ENCODE measurements at regions not wholly inside any gene's neighbourhood (a gene's known extent, or its start where the extent isn't known, plus 50 kb on each side); places are given as distances from the start of the nearest gene placed in this dataset.
"Not testable (repeated sequence)": the region's sequence is repeated elsewhere in the genome, so short reads cannot be mapped to it uniquely, and the experiment has no call there.

DNA sequence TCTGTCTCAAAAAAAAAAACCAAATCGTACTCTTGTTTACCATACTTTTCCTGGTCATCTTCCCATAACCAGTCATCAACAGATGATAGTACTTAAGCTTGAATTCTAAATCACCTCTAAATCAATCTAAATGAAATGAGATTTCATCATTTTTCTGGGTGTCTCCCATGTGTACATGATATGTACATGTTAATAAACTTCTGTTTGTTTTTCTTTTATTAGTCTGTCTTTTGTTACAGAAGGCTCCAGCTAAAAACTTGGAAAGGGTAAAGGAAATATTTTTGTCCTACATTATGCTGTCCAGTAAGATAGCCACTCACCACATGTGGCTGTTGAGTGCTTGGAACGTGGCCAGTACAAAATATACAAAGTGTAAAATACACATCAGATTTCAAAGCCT, 78.7 kb upstream of the MSH6 start:
- H3K9me3 ChIP-seq: no peaks in the 10 kb centered on the region
- no peak for DNase-seq
- H3K36me3 ChIP-seq: no peaks in the 10 kb centered on the region
- no peak for TF ChIP-seq POLR2A (IDR thresholded peaks at IDR 0.05)
- TF ChIP-seq, protein P1, sequence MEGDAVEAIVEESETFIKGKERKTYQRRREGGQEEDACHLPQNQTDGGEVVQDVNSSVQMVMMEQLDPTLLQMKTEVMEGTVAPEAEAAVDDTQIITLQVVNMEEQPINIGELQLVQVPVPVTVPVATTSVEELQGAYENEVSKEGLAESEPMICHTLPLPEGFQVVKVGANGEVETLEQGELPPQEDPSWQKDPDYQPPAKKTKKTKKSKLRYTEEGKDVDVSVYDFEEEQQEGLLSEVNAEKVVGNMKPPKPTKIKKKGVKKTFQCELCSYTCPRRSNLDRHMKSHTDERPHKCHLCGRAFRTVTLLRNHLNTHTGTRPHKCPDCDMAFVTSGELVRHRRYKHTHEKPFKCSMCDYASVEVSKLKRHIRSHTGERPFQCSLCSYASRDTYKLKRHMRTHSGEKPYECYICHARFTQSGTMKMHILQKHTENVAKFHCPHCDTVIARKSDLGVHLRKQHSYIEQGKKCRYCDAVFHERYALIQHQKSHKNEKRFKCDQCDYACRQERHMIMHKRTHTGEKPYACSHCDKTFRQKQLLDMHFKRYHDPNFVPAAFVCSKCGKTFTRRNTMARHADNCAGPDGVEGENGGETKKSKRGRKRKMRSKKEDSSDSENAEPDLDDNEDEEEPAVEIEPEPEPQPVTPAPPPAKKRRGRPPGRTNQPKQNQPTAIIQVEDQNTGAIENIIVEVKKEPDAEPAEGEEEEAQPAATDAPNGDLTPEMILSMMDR (IDR thresholded peaks at IDR 0.05): no peak
- no peaks in the 10 kb centered on the region for H3K27me3 ChIP-seq
- WGBS, 2 donors: 22 to 25% methylated on average over 2 of the region's 2 CpGs
- no peaks in the 10 kb centered on the region for H3K4me1 ChIP-seq
- H3K4me3 ChIP-seq: no peak overlapping the region
- no peak overlapping the region for H3K27ac ChIP-seq
- intact Hi-C loops (cut with DNase I): no loop called here

DNA sequence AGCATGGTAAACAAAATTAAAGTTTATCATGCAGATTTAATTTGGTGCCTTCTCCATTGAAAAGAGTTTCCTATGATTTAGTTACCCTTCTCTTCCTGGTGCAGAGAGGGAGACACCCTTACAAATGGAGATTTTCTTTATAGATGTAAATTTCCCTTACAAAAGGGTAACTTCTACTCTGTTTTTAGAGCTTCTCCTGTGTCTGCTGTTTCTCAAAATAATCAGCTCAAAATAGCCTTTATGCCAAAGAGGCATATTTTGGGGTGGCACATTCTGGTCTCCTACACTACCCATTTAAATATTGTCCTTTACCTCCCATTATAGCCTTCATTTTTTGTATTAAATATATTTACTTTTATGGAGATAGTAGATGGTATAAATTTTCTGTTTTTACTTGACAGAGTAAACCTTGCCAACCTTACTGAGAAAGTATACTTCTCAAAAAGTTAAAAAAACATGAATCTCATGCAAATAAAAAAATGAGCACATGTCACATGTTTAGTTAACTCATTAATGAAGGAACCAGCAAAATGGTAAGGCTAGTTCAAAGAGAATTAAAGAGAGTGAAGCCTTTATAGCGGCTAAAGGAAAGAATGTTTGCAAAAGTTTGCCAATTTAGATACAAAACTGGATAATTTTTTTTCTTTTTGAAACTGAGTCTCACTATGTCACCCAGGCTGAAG, 83.3 kb upstream of the MSH6 start:
- H3K27ac ChIP-seq: no peak overlapping the region
- peaks cover 0 to 9% (median 0%) of the 10 kb centered on the region in 4 donors for H3K27me3 ChIP-seq
- TF ChIP-seq, protein P1 (IDR thresholded peaks at IDR 0.05): no peak
- TF ChIP-seq POLR2A (IDR thresholded peaks at IDR 0.05): no peak
- H3K4me3 ChIP-seq: no peak overlapping the region
- intact Hi-C loops (cut with DNase I): no loop called here
- 79 to 94% methylated on average over 1 of the region's 1 CpG for WGBS, 2 donors
- H3K36me3 ChIP-seq: no peaks in the 10 kb centered on the region
- DNase-seq: no peak
- peaks cover 0 to 5% (median 0%) of the 10 kb centered on the region in 3 donors for H3K4me1 ChIP-seq
- H3K9me3 ChIP-seq: no peaks in the 10 kb centered on the region

DNA sequence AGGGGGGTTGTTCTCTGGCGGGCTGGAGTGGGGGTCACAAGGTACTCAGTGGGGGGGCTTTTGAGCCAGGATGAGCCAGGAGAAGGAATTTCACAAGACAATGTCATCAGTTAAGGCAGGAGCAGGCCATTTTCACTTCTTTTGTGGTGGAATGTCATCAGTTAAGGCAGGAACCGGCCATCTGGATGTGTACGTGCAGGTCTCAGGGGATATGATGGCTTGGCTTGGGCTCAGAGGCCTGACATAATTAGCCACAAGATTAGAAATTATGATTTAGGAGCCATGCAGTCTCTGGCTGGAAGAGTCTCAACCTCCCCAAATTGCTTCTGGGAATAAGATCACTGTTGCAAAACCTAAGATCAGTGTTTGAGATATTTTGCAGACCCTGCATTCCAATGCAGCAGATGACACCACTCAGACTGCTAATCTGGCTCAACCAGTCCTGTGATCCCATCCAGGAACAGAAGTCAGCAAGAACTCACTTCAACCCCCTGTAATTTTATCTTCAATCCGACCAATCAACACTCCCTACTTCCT, 84.4 kb upstream of the MSH6 start:
- H3K4me1 ChIP-seq; H3K9me3 ChIP-seq; H3K4me3 ChIP-seq; intact Hi-C loops (cut with DNase I); DNase-seq; H3K27ac ChIP-seq; H3K27me3 ChIP-seq; H3K36me3 ChIP-seq: not testable (repeated sequence)
- WGBS, 2 donors: 56 to 62% methylated on average over 4 of the region's 4 CpGs

DNA sequence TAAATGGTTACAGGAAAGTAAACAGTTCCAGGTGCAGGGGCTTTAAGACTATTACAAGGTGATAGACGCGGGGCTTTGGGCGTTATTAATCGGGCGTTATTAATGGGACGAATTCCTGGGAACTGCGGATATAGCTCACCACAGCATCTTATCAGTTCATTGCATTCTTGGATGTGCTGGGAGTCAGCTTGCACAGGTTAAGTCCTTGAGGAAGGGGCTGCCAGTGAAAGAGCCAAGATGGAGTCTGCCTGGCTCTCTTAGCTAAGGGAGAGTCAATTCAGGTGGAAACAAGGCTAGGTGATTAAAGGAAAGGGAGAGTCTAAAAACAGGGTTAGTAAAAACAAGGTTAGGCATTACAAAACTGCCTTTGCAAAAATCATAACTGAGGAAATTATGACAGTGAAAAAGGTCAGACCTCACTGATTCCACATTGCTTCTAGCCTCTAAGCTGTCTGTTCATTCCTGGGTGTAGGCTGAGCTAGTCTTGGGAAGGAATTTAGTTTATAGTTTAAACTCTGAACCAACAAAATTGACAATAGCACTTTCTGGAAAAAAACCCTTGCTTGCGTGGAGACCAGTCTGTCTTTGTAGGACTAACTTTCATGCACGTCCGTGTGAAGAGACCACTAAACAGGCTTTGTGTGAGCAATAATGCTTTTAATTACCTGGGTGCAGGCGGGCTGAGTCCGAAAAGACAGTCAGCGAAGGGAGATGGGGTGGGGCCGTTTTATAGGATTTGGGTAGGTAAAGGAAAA, 85.1 kb upstream of the MSH6 start:
- intact Hi-C loops (cut with DNase I); H3K4me3 ChIP-seq: not testable (repeated sequence)
- 73 to 75% methylated on average over 9 to 14 of the region's 14 CpGs for WGBS, 2 donors

DNA sequence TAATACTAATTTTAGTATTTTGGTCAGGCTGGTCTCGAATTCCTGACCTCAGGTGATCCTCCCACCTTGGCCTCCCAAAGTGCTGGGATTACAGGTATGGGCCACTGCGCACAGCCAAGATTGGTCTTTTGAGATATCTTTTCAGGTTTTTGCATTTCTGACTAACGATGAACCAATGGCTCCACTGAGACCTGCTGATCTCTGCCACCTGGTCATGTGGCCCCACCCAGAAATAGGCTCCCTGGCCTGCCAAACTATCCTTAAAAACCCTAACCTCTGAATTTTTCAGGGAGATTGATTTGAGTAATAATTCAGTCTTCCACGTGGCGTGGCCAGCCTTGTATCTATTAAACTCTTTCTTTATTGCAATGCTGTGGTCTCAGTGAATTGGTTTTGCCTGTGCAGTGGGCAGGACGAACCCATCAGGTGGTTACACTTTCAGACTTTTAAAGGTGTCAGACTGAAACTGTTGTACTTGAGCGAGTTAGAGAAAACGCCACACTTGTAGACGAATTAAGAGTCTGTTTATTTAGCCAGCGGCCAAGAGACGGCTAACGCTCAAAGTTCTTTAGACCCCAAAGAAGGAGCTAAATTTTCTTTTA, 85.8 kb upstream of the MSH6 start:
- intact Hi-C loops (cut with DNase I): no loop called here
- TF ChIP-seq, protein P1 (IDR thresholded peaks at IDR 0.05): no peak
- peak in 1 of 4 donors; percentile 21 for TF ChIP-seq POLR2A (IDR thresholded peaks at IDR 0.05)
- no peak for DNase-seq

More for the DNA sequence above, 85.1 kb upstream of the MSH6 start:
- not testable (repeated sequence) for H3K9me3 ChIP-seq, H3K36me3 ChIP-seq, H3K4me1 ChIP-seq, H3K27ac ChIP-seq, H3K27me3 ChIP-seq, DNase-seq

DNA sequence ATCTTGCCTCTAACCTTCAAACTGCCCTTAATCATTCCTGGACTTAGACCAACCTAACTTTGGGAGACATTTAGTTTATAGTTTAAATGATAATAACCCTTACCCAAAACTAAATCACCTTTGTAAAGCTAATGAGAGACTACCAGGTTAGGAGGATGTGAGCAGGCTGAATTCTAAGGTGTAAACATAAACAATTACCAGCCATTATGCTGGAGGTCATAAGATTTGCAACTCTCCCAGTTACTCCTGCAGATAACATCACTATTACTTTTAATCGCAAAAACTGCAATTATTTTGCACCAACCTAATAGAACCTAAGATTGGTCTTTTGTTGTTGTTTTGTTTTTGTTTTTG, 86.5 kb upstream of the MSH6 start:
- no peaks in the 10 kb centered on the region for H3K9me3 ChIP-seq
- no peak overlapping the region for H3K4me3 ChIP-seq
- peaks cover 0 to 5% (median 0%) of the 10 kb centered on the region in 3 donors for H3K4me1 ChIP-seq
- H3K36me3 ChIP-seq: no peaks in the 10 kb centered on the region
- no peak overlapping the region for H3K27ac ChIP-seq
- 53 to 80% methylated on average over 1 of the region's 1 CpG for WGBS, 2 donors
- DNase-seq: no peak
- intact Hi-C loops (cut with DNase I): no loop called here
- no peak for TF ChIP-seq POLR2A (IDR thresholded peaks at IDR 0.05)
- TF ChIP-seq, protein P1 (IDR thresholded peaks at IDR 0.05): no peak
- peaks cover 0 to 9% (median 0%) of the 10 kb centered on the region in 4 donors for H3K27me3 ChIP-seq

More for the DNA sequence above, 85.8 kb upstream of the MSH6 start:
- no peaks in the 10 kb centered on the region for H3K9me3 ChIP-seq
- WGBS, 2 donors: 65% methylated on average over 12 of the region's 12 CpGs
- no peaks in the 10 kb centered on the region for H3K36me3 ChIP-seq
- peak overlapping the region in 1 of 4 donors; percentile 2 for H3K4me3 ChIP-seq
- H3K4me1 ChIP-seq: peaks cover 0 to 5% (median 0%) of the 10 kb centered on the region in 3 donors
- peaks cover 0 to 9% (median 0%) of the 10 kb centered on the region in 4 donors for H3K27me3 ChIP-seq
- no peak overlapping the region for H3K27ac ChIP-seq
